Ovary (tissue), 7 donors: ENCODE measurements at regions not wholly inside any gene's neighbourhood (a gene's known extent, or its start where the extent isn't known, plus 50 kb on each side); places are given as distances from the start of the nearest gene placed in this dataset.
"Not testable (repeated sequence)": the region's sequence is repeated elsewhere in the genome, so short reads cannot be mapped to it uniquely, and the experiment has no call there.

Experiments used
- DNase-seq, 5 donors: peaks; one replicate each; pipeline ENCODE4 v3.0.0-alpha.2; 2019 to 2020
- H3K27ac ChIP-seq, 2 donors: fragments of 200-600 bp; one replicate each; pipeline versions ENCODE4 v1.5.1 to v1.8.0; 2019 to 2022
- H3K27me3 ChIP-seq: fragments of 200-600 bp; one replicate; pipeline ENCODE4 v1.8.0; 2022
- H3K36me3 ChIP-seq: fragments of 200-600 bp; sonication (generic); one replicate; pipeline ENCODE4 v1.5.1; 2019
- H3K4me1 ChIP-seq: one replicate; pipeline ENCODE4 v1.8.1; 2013; ENCODE audit warnings: mild to moderate bottlenecking, moderate library complexity; ENCODE audit not compliant: insufficient read depth
- H3K4me3 ChIP-seq: fragments of 200-600 bp; sonication (generic); one replicate; pipeline ENCODE4 v1.5.1; 2017
- H3K9me3 ChIP-seq, 2 donors: fragments of 200-600 bp in 1 of 2; sonication (generic) in 1 of 2; one replicate each; pipeline versions ENCODE4 v1.5.1 to v1.8.1; 2013 to 2019; ENCODE audit warnings: mild to moderate bottlenecking in 1 of 2, moderate library complexity in 1 of 2
- CTCF ChIP-seq, 3 donors: fragments of 450-650 bp in 2 of 3; fragments of 200-600 bp in 1 of 3; IDR thresholded peaks; one replicate each; pipeline versions ENCODE4 v1.5.1 to v1.8.0; 2016 to 2022; ENCODE audit warnings: antibody characterized with exemption in 3 of 3, mild to moderate bottlenecking in 1 of 3
- EP300 ChIP-seq: sonication (generic); formaldehyde crosslinking; IDR thresholded peaks from one replicate; pipeline ENCODE4 v1.6.1; 2017; ENCODE audit warnings: antibody characterized with exemption
- POLR2A ChIP-seq: fragments of 450-650 bp; IDR thresholded peaks from one replicate; pipeline ENCODE4 v1.6.1; 2017; ENCODE audit warnings: antibody characterized with exemption, mild to moderate bottlenecking, moderate library complexity
- WGBS, 3 donors: extraction: QIAGEN DNeasy Blood & Tissue Kit in 1 of 3; methylation state at CpG; one replicate each; pipeline versions ENCODE4 v1.1.5 to v1.1.7; 2013 to 2017; 5-methylcytosine and 5-hydroxymethylcytosine counted together
- intact Hi-C, 4 donors: fragments of 100-400 bp; cut with DNase I; formaldehyde crosslinking; loops; one replicate each; pipeline versions ENCODE4 v1.11.0 to v1.15.1; 2022 to 2023
- donor health status: DM: no; HTN: no; CAD: no; lungs with moderate emphysema.
- donor health status: DM: no; HTN: no; CAD: no.
- donor health status: Bipolar disorder and iron deficiency.
- donor health status: DM: no; HTN: no; CAD: no.
- donor health status: DM: yes; HTN: yes; CAD: no.

- intact Hi-C loops, result no loop called here
- DNase-seq, result no peak
- TF ChIP-seq EP300 (no peak), CTCF (IDR thresholded peaks at IDR 0.05) (no peak), POLR2A (no peak)
- no peaks in the 10 kb centered on the region for H3K36me3 ChIP-seq
- no peaks in the 10 kb centered on the region for H3K27me3 ChIP-seq
- no peak overlapping the region for H3K4me3 ChIP-seq
- WGBS, 3 donors, result 63 to 78% (median 75%) methylated on average over 11 of the region's 11 CpGs
- H3K27ac ChIP-seq, result no peak overlapping the region
- no peaks in the 10 kb centered on the region for H3K9me3 ChIP-seq
- H3K4me1 ChIP-seq, result no peaks in the 10 kb centered on the region
Observed at GRCh38 chr10:34058845-34059614, 724.6 kb upstream of the NRP1 start.

- WGBS, 3 donors, result 95 to 98% (median 96%) methylated on average over 28 to 38 of the region's 38 CpGs
- intact Hi-C loops, DNase-seq, H3K36me3 ChIP-seq, H3K27me3 ChIP-seq, H3K9me3 ChIP-seq, H3K4me1 ChIP-seq, H3K4me3 ChIP-seq, H3K27ac ChIP-seq: not testable (repeated sequence)
Observed at GRCh38 chr10:34055410-34055985, 721.0 kb upstream of the NRP1 start.

- no peaks in the 10 kb centered on the region for H3K9me3 ChIP-seq
- TF ChIP-seq CTCF (IDR thresholded peaks at IDR 0.05), result no peak
- TF ChIP-seq POLR2A, result no peak
- no peak for TF ChIP-seq EP300
- H3K27me3 ChIP-seq, result no peaks in the 10 kb centered on the region
- no peak for DNase-seq
- H3K36me3 ChIP-seq, result no peaks in the 10 kb centered on the region
- H3K4me3 ChIP-seq, result no peak overlapping the region
- H3K27ac ChIP-seq, result no peak overlapping the region
- 9 to 27% (median 9%) methylated on average over 9 of the region's 9 CpGs for WGBS, 3 donors
- intact Hi-C loops, result no loop called here
- H3K4me1 ChIP-seq, result no peaks in the 10 kb centered on the region
Observed at GRCh38 chr10:34049887-34050286, 715.4 kb upstream of the NRP1 start.

- intact Hi-C loops, result no loop called here
- H3K36me3 ChIP-seq, result no peaks in the 10 kb centered on the region
- H3K9me3 ChIP-seq, result no peaks in the 10 kb centered on the region
- TF ChIP-seq CTCF (IDR thresholded peaks at IDR 0.05), result no peak
- no peak for TF ChIP-seq EP300
- TF ChIP-seq POLR2A, result no peak
- no peak overlapping the region for H3K4me3 ChIP-seq
- 13 to 27% (median 19%) methylated on average over 3 of the region's 3 CpGs for WGBS, 3 donors
- DNase-seq, result no peak
- no peaks in the 10 kb centered on the region for H3K27me3 ChIP-seq
- H3K4me1 ChIP-seq, result no peaks in the 10 kb centered on the region
- no peak overlapping the region for H3K27ac ChIP-seq
Observed at GRCh38 chr10:34049469-34049868, 715.0 kb upstream of the NRP1 start.

- intact Hi-C loops, result no loop called here
- Histone ChIP-seq H3K4me1 (no peaks in the 10 kb centered on the region), H3K27ac (no peak overlapping the region), H3K4me3 (no peak overlapping the region), H3K27me3 (no peaks in the 10 kb centered on the region), H3K36me3 (no peaks in the 10 kb centered on the region), H3K9me3 (no peaks in the 10 kb centered on the region)
- DNase-seq, result no peak
- WGBS, 3 donors, result 95 to 98% (median 97%) methylated on average over 7 of the region's 7 CpGs
- TF ChIP-seq CTCF (IDR thresholded peaks at IDR 0.05) (no peak), POLR2A (no peak), EP300 (no peak)
Observed at GRCh38 chr10:34047389-34047788, 712.9 kb upstream of the NRP1 start.
